ENCODE measurements at regions not wholly inside any gene's neighbourhood (a gene's known extent, or its start where the extent isn't known, plus 50 kb on each side); places are given as distances from the start of the nearest gene placed in this dataset.
"Not testable (repeated sequence)": the region's sequence is repeated elsewhere in the genome, so short reads cannot be mapped to it uniquely, and the experiment has no call there.

- no peaks in the 10 kb centered on the region for H3K36me3 ChIP-seq (ENCODE audit: control insufficient read depth, low read depth, low read length)
- no peaks in the 10 kb centered on the region for H3K27me3 ChIP-seq (ENCODE audit: control insufficient read depth, insufficient read depth, low read length)
- no peaks in the 10 kb centered on the region for H3K9me3 ChIP-seq (ENCODE audit: control insufficient read depth, low read depth, low read length)
- H3K27ac ChIP-seq (ENCODE audit: low read length): no peak overlapping the region
- no peak overlapping the region for H3K4me3 ChIP-seq (ENCODE audit: low read length)
- no peak overlapping the region for H3K9ac ChIP-seq (ENCODE audit: low read length)
- no peaks in the 10 kb centered on the region for H3K4me1 ChIP-seq (ENCODE audit: control insufficient read depth, low read depth, low read length)
Measured at GRCh38 chr11:129734654-129735053, 81.0 kb upstream of the TMEM45B start.

GRCh38 chr11:129737831-129738230, 77.8 kb upstream of the TMEM45B start:
- Histone ChIP-seq H3K4me1 (ENCODE audit: control insufficient read depth, low read depth, low read length) (no peaks in the 10 kb centered on the region), H3K36me3 (ENCODE audit: control insufficient read depth, low read depth, low read length) (no peaks in the 10 kb centered on the region), H3K9me3 (ENCODE audit: control insufficient read depth, low read depth, low read length) (no peaks in the 10 kb centered on the region), H3K9ac (ENCODE audit: low read length) (no peak overlapping the region), H3K4me3 (ENCODE audit: low read length) (no peak overlapping the region), H3K27ac (ENCODE audit: low read length) (no peak overlapping the region), H3K27me3 (ENCODE audit: control insufficient read depth, insufficient read depth, low read length) (no peaks in the 10 kb centered on the region)

DNA sequence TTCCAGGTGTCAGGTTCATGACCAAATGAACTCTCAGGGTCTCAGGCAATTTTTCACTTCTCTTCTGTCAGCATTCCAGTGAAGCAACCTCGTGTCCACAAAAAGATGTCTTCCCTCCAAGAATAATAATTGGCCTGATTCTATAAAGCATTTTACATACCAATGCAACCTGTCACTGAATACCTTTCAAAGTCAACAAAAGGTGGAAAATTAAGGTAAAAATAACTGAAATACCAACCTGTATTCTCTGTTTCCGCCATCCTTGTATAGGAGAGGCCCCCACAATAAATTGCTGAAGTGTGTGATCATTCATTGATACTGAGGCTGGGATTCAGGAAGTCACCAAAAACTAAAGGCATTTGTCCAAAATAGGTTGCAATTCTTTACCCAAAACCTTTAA, 77.4 kb upstream of the TMEM45B start:
- Histone ChIP-seq H3K36me3 (ENCODE audit: control insufficient read depth, low read depth, low read length) (no peaks in the 10 kb centered on the region), H3K27me3 (ENCODE audit: control insufficient read depth, insufficient read depth, low read length) (no peaks in the 10 kb centered on the region), H3K9ac (ENCODE audit: low read length) (no peak overlapping the region), H3K9me3 (ENCODE audit: control insufficient read depth, low read depth, low read length) (no peaks in the 10 kb centered on the region), H3K27ac (ENCODE audit: low read length) (no peak overlapping the region), H3K4me3 (ENCODE audit: low read length) (no peak overlapping the region), H3K4me1 (ENCODE audit: control insufficient read depth, low read depth, low read length) (no peaks in the 10 kb centered on the region)

DNA sequence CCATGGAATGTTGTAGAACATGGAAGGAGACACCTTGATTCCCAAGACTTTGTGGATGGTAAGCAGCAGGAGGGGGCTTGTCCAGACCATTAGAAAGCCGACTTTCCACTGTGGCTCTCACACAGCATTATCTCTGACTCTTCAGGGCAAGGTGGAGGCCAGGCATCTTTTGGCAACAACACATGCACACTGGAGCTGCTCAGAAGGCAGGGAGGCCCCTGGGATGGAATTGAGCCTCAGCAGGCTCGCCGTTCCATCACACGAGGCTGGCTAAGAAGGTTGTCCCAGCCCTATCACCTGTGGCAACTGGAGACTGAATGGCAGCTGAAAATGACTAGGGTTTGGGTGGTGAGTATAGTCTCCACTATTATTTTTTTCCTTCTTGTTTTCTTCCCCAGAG, 76.3 kb upstream of the TMEM45B start:
- H3K4me1 ChIP-seq (ENCODE audit: control insufficient read depth, low read depth, low read length): no peaks in the 10 kb centered on the region
- no peaks in the 10 kb centered on the region for H3K27me3 ChIP-seq (ENCODE audit: control insufficient read depth, insufficient read depth, low read length)
- H3K4me3 ChIP-seq (ENCODE audit: low read length): no peak overlapping the region
- no peaks in the 10 kb centered on the region for H3K9me3 ChIP-seq (ENCODE audit: control insufficient read depth, low read depth, low read length)
- H3K36me3 ChIP-seq (ENCODE audit: control insufficient read depth, low read depth, low read length): no peaks in the 10 kb centered on the region
- no peak overlapping the region for H3K9ac ChIP-seq (ENCODE audit: low read length)
- no peak overlapping the region for H3K27ac ChIP-seq (ENCODE audit: low read length)

- Histone ChIP-seq H3K4me1 (ENCODE audit: control insufficient read depth, low read depth, low read length) (no peaks in the 10 kb centered on the region), H3K27ac (ENCODE audit: low read length) (no peak overlapping the region), H3K9ac (ENCODE audit: low read length) (no peak overlapping the region), H3K9me3 (ENCODE audit: control insufficient read depth, low read depth, low read length) (no peaks in the 10 kb centered on the region), H3K4me3 (ENCODE audit: low read length) (no peak overlapping the region), H3K27me3 (ENCODE audit: control insufficient read depth, insufficient read depth, low read length) (no peaks in the 10 kb centered on the region), H3K36me3 (ENCODE audit: control insufficient read depth, low read depth, low read length) (no peaks in the 10 kb centered on the region)
Measured at GRCh38 chr11:129740125-129740719, 75.4 kb upstream of the TMEM45B start.

GRCh38 chr11:129743112-129743815, 72.4 kb upstream of the TMEM45B start:
- H3K27ac ChIP-seq (ENCODE audit: low read length): no peak overlapping the region
- no peaks in the 10 kb centered on the region for H3K9me3 ChIP-seq (ENCODE audit: control insufficient read depth, low read depth, low read length)
- H3K9ac ChIP-seq (ENCODE audit: low read length): no peak overlapping the region
- no peaks in the 10 kb centered on the region for H3K27me3 ChIP-seq (ENCODE audit: control insufficient read depth, insufficient read depth, low read length)
- H3K4me1 ChIP-seq (ENCODE audit: control insufficient read depth, low read depth, low read length): no peaks in the 10 kb centered on the region
- no peaks in the 10 kb centered on the region for H3K36me3 ChIP-seq (ENCODE audit: control insufficient read depth, low read depth, low read length)
- no peak overlapping the region for H3K4me3 ChIP-seq (ENCODE audit: low read length)

DNA sequence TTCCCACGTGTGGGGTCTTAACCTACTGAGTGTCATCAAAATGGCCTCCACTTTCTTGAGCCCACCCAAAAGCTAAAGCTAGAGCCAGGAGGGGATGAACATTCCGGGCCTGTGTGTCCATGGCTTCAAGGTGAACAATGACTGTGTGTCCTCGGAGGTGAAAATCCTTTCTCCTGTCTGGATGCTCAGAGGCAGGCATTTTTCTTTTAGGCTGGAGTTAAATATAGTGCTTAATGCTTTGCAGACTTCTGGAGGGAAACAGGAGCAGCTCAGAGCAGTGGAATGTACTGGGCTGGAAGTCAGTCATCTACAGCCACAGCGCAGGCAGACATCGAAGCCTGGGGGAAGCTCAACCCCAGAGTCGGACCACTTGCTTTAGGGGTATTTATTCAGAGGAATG, 68.6 kb upstream of the TMEM45B start:
- H3K27me3 ChIP-seq (ENCODE audit: control insufficient read depth, insufficient read depth, low read length): peaks cover 16% of the 10 kb centered on the region
- H3K27ac ChIP-seq (ENCODE audit: low read length): no peak overlapping the region

DNA sequence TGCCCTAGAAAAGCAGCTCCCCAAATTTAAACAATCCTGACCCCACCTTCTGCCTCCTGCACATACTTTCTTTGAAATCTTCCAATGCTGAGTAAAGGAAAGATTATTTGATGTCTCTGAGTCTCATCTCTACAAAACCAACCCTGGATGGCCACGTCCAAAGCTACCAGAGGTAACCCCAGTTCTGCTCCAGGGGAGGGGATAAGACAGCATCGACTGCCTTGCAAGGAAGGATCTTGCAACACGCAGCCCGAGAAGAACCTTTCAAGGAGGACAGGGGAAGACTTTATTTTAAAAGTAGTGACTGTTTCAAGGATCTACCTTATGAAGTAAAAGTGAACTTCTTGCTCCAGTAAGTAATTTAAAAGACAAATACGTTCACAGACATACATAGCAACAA, 66.5 kb upstream of the TMEM45B start:
- H3K4me1 ChIP-seq (ENCODE audit: control insufficient read depth, low read depth, low read length): no peaks in the 10 kb centered on the region
- peaks cover 16% of the 10 kb centered on the region for H3K27me3 ChIP-seq (ENCODE audit: control insufficient read depth, insufficient read depth, low read length)
- no peak overlapping the region for H3K4me3 ChIP-seq (ENCODE audit: low read length)
- H3K9ac ChIP-seq (ENCODE audit: low read length): no peak overlapping the region
- no peaks in the 10 kb centered on the region for H3K9me3 ChIP-seq (ENCODE audit: control insufficient read depth, low read depth, low read length)
- H3K27ac ChIP-seq (ENCODE audit: low read length): no peak overlapping the region
- H3K36me3 ChIP-seq (ENCODE audit: control insufficient read depth, low read depth, low read length): no peaks in the 10 kb centered on the region

More for the DNA sequence above, 68.6 kb upstream of the TMEM45B start:
- H3K36me3 ChIP-seq (ENCODE audit: control insufficient read depth, low read depth, low read length): no peaks in the 10 kb centered on the region
- H3K4me1 ChIP-seq (ENCODE audit: control insufficient read depth, low read depth, low read length): no peaks in the 10 kb centered on the region
- no peak overlapping the region for H3K4me3 ChIP-seq (ENCODE audit: low read length)
- H3K9ac ChIP-seq (ENCODE audit: low read length): no peak overlapping the region
- no peaks in the 10 kb centered on the region for H3K9me3 ChIP-seq (ENCODE audit: control insufficient read depth, low read depth, low read length)

GRCh38 chr11:129750343-129751292, 65.0 kb upstream of the TMEM45B start:
- Histone ChIP-seq H3K27ac (ENCODE audit: low read length) (no peak overlapping the region), H3K9me3 (ENCODE audit: control insufficient read depth, low read depth, low read length) (no peaks in the 10 kb centered on the region), H3K9ac (ENCODE audit: low read length) (no peak overlapping the region), H3K36me3 (ENCODE audit: control insufficient read depth, low read depth, low read length) (no peaks in the 10 kb centered on the region), H3K27me3 (ENCODE audit: control insufficient read depth, insufficient read depth, low read length) (peaks cover 16% of the 10 kb centered on the region), H3K4me1 (ENCODE audit: control insufficient read depth, low read depth, low read length) (no peaks in the 10 kb centered on the region), H3K4me3 (ENCODE audit: low read length) (peak overlapping the region; percentile 45)

- Histone ChIP-seq H3K27me3 (ENCODE audit: control insufficient read depth, insufficient read depth, low read length) (peaks cover 16% of the 10 kb centered on the region), H3K36me3 (ENCODE audit: control insufficient read depth, low read depth, low read length) (no peaks in the 10 kb centered on the region), H3K9me3 (ENCODE audit: control insufficient read depth, low read depth, low read length) (no peaks in the 10 kb centered on the region), H3K4me1 (ENCODE audit: control insufficient read depth, low read depth, low read length) (no peaks in the 10 kb centered on the region), H3K9ac (ENCODE audit: low read length) (no peak overlapping the region), H3K27ac (ENCODE audit: low read length) (no peak overlapping the region), H3K4me3 (ENCODE audit: low read length) (no peak overlapping the region)
Measured at GRCh38 chr11:129751511-129751910, 64.1 kb upstream of the TMEM45B start.

DNA sequence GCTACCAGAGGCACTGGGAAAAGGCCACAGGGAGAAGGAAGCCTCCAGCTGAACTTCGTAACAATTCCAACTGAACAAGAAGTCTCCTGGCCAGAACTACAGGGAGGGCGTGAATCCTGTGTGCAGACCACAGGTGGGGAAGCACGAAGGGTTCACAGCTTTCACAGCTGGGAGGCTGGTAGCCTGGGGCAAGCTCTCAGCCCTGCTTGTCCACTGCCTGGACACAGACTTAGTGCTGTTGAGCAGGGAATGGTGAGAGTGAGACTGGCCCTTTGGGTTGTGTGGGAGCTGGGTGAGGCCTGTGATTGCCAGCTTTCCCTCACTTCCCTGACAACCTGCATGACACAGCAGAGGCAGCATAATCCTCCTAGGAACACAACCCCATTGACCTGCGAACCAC, 52.1 kb upstream of the TMEM45B start:
- H3K4me1 ChIP-seq (ENCODE audit: control insufficient read depth, low read depth, low read length); H3K27me3 ChIP-seq (ENCODE audit: control insufficient read depth, insufficient read depth, low read length); H3K9me3 ChIP-seq (ENCODE audit: control insufficient read depth, low read depth, low read length); H3K4me3 ChIP-seq (ENCODE audit: low read length); H3K27ac ChIP-seq (ENCODE audit: low read length); H3K9ac ChIP-seq (ENCODE audit: low read length); H3K36me3 ChIP-seq (ENCODE audit: control insufficient read depth, low read depth, low read length): not testable (repeated sequence)

All from iPS-18a (cell line).